K562 (cell line): ENCODE measurements at regions not wholly inside any gene's neighbourhood (a gene's known extent, or its start where the extent isn't known, plus 50 kb on each side); places are given as distances from the start of the nearest gene placed in this dataset.

Experiments
- HDGF ChIP-seq: fragments of 450-650 bp; IDR thresholded peaks from 2 replicates; pipeline ENCODE4 v1.6.1; 2016
- NR2C2 ChIP-seq, 2 experiments: fragments of 200-800 bp in 1 of 2; sonication (Bioruptor generic) in 1 of 2; sonication (generic) in 1 of 2; formaldehyde crosslinking in 1 of 2; IDR thresholded peaks; 2 replicates each; pipeline versions ENCODE4 v1.6.1 to v1.8.0; 2016 to 2022; ENCODE audit warnings: mild to moderate bottlenecking in 1 of 2, missing compliant biosample characterization in 1 of 2, missing genetic modification characterization in 1 of 2, missing genetic modification reagents in 1 of 2
- THAP12 ChIP-seq: fragments of 250-450 bp; sonication (Bioruptor Pico); IDR thresholded peaks from 2 replicates; pipeline ENCODE4 v1.9.0; 2021; ENCODE audit warnings: mild to moderate bottlenecking, inconsistent platforms
- ZNF347 ChIP-seq: fragments of 450-650 bp; formaldehyde crosslinking; IDR thresholded peaks from 2 replicates; pipeline ENCODE4 v1.4.0; 2020; ENCODE audit warnings: low read depth, mild to moderate bottlenecking, moderate library complexity

- TF ChIP-seq HDGF, result no peak
- no peak for TF ChIP-seq THAP12 (CRISPR knock-in tag)
- no peak for TF ChIP-seq NR2C2 (CRISPR knock-in tag; IDR thresholded peaks at IDR 0.05)
- TF ChIP-seq NR2C2 (tag; IDR thresholded peaks at IDR 0.05), result no peak
- no peak for TF ChIP-seq ZNF347
Measured at GRCh38 chr12:78756936-78757335, 107.6 kb upstream of the SYT1 start.
